ENCODE measurements at regions not wholly inside any gene's neighbourhood (a gene's known extent, or its start where the extent isn't known, plus 50 kb on each side); places are given as distances from the start of the nearest gene placed in this dataset.

DNA sequence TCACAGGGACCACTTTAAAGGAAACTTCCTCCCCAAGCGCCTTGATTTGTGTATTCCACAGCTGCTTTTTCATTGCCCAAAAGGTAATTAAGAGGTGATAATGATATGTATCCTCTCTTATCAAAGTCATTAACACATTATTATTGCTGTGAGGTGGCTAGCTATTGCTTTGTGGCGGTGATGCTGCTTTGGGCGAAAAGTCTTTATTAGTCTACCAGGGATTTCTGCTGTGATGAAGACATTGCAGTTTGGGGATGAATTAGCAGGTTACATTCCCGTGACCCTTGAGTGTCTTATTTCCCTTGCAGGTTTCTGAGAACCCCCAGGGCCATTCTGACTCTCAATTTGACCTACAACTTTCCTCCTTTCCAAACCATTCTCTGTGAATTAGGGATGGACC lies 143.4 kb upstream of the SOX4 start:
- Histone ChIP-seq H3K9me3 (ENCODE audit: control insufficient read depth, insufficient read depth, low read depth, low read length) (no peaks in the 10 kb centered on the region), H3K27ac (ENCODE audit: low read length) (no peak overlapping the region), H3K4me3 (ENCODE audit: low read depth in 2 of 2, low read length in 2 of 2) (no peak overlapping the region), H3K36me3 (ENCODE audit: control insufficient read depth, insufficient read depth, low read length) (no peaks in the 10 kb centered on the region), H3K27me3 (ENCODE audit: control insufficient read depth, insufficient read depth, low read length) (no peaks in the 10 kb centered on the region), H3K4me1 (ENCODE audit: control insufficient read depth, insufficient read depth, low read length) (no peaks in the 10 kb centered on the region; the same call in 1 of the 2 replicates)
- intact Hi-C loops (cut with micrococcal nuclease; ENCODE audit: unreplicated experiment) (no loop called here), in situ Hi-C loops (cut with HindIII; ENCODE audit: low pct_unique_long_range_greater_than_20kb, low sequenced_read_pairs) (no loop called here)
- POLR2A ChIA-PET: interaction anchor here (0.6 to 0.7 kb wide), 2 partner anchors 15 to 769 kb away, joined by 4 read pairs; no protein-coding TSS in a partner anchor
- no peak for DNase-seq (ENCODE audit: low read depth, low spot score)
- TF ChIP-seq POLR2AphosphoS5 (IDR thresholded peaks at IDR 0.05; ENCODE audit: low read depth, low read length) (no peak), CTCF (IDR thresholded peaks at IDR 0.05) (no peak), TCF7L2 (IDR thresholded peaks at IDR 0.05; ENCODE audit: low read depth, low read length) (no peak), SIN3A (IDR thresholded peaks at IDR 0.05; ENCODE audit: borderline replicate concordance, insufficient read depth, low read depth, low read length) (no peak)
- TF ChIP-seq, protein P1, sequence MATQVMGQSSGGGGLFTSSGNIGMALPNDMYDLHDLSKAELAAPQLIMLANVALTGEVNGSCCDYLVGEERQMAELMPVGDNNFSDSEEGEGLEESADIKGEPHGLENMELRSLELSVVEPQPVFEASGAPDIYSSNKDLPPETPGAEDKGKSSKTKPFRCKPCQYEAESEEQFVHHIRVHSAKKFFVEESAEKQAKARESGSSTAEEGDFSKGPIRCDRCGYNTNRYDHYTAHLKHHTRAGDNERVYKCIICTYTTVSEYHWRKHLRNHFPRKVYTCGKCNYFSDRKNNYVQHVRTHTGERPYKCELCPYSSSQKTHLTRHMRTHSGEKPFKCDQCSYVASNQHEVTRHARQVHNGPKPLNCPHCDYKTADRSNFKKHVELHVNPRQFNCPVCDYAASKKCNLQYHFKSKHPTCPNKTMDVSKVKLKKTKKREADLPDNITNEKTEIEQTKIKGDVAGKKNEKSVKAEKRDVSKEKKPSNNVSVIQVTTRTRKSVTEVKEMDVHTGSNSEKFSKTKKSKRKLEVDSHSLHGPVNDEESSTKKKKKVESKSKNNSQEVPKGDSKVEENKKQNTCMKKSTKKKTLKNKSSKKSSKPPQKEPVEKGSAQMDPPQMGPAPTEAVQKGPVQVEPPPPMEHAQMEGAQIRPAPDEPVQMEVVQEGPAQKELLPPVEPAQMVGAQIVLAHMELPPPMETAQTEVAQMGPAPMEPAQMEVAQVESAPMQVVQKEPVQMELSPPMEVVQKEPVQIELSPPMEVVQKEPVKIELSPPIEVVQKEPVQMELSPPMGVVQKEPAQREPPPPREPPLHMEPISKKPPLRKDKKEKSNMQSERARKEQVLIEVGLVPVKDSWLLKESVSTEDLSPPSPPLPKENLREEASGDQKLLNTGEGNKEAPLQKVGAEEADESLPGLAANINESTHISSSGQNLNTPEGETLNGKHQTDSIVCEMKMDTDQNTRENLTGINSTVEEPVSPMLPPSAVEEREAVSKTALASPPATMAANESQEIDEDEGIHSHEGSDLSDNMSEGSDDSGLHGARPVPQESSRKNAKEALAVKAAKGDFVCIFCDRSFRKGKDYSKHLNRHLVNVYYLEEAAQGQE (IDR thresholded peaks at IDR 0.05; ENCODE audit: insufficient read depth in 1 of 2, low read depth in 2 of 2, low read length in 1 of 2): no peak
- no peak for ATAC-seq
- no TSS peak for BruUV-seq (replicated peaks)
- CTCF ChIA-PET: no interaction called here

DNA sequence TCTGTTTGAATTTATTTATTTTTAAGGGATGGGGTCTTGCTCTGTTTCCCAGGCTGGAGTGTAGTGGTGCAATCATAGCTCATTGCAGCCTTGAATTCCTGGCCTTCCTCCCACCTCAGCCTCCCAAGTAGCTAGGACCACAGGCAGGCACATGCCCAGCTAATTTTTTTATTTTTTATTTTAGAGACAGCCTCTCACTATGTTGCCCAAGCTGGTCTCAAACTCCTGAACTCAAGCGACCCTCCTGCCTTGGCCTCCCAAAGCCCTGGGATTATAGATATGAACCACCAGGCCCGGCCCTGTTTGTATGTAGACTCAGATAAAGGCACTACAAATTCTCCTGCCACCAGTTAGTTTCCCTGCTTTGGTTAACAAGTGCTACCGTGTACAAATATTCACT lies 142.9 kb upstream of the SOX4 start:
- no TSS peak for BruUV-seq (replicated peaks)
- CTCF ChIA-PET: no interaction called here
- no peaks in the 10 kb centered on the region for H3K27me3 ChIP-seq (ENCODE audit: control insufficient read depth, insufficient read depth, low read length)
- ATAC-seq (no peak), DNase-seq (ENCODE audit: low read depth, low spot score) (no peak)
- intact Hi-C loops (cut with micrococcal nuclease; ENCODE audit: unreplicated experiment): no loop called here
- POLR2A ChIA-PET: interaction anchor here (0.6 to 0.7 kb wide), 3 partner anchors 15 to 769 kb away, joined by 4 to 6 read pairs (median 4); no protein-coding TSS in a partner anchor
- H3K36me3 ChIP-seq (ENCODE audit: control insufficient read depth, insufficient read depth, low read length): no peaks in the 10 kb centered on the region
- no peak for TF ChIP-seq SIN3A (IDR thresholded peaks at IDR 0.05; ENCODE audit: borderline replicate concordance, insufficient read depth, low read depth, low read length)
- TF ChIP-seq POLR2AphosphoS5 (IDR thresholded peaks at IDR 0.05; ENCODE audit: low read depth, low read length): no peak
- TF ChIP-seq, protein P1 (IDR thresholded peaks at IDR 0.05; ENCODE audit: insufficient read depth in 1 of 2, low read depth in 2 of 2, low read length in 1 of 2): no peak
- no peak for TF ChIP-seq CTCF (IDR thresholded peaks at IDR 0.05)
- no peak for TF ChIP-seq TCF7L2 (IDR thresholded peaks at IDR 0.05; ENCODE audit: low read depth, low read length)
- no peak overlapping the region for H3K4me3 ChIP-seq (ENCODE audit: low read depth in 2 of 2, low read length in 2 of 2)
- in situ Hi-C loops (cut with HindIII; ENCODE audit: low pct_unique_long_range_greater_than_20kb, low sequenced_read_pairs): no loop called here
- no peaks in the 10 kb centered on the region; the same call in 1 of the 2 replicates for H3K4me1 ChIP-seq (ENCODE audit: control insufficient read depth, insufficient read depth, low read length)
- H3K9me3 ChIP-seq (ENCODE audit: control insufficient read depth, insufficient read depth, low read depth, low read length): no peaks in the 10 kb centered on the region
- no peak overlapping the region for H3K27ac ChIP-seq (ENCODE audit: low read length)
